IPS-NIHi11 (cell line): ENCODE measurements at regions not wholly inside any gene's neighbourhood (a gene's known extent, or its start where the extent isn't known, plus 50 kb on each side); places are given as distances from the start of the nearest gene placed in this dataset.
"Not testable (repeated sequence)": the region's sequence is repeated elsewhere in the genome, so short reads cannot be mapped to it uniquely, and the experiment has no call there.

ENCODE experiments used
- DNase-seq: peaks from one replicate; pipeline ENCODE4 v3.0.0; 2012; ENCODE audit warnings: mixed read lengths, low spot score

DNA sequence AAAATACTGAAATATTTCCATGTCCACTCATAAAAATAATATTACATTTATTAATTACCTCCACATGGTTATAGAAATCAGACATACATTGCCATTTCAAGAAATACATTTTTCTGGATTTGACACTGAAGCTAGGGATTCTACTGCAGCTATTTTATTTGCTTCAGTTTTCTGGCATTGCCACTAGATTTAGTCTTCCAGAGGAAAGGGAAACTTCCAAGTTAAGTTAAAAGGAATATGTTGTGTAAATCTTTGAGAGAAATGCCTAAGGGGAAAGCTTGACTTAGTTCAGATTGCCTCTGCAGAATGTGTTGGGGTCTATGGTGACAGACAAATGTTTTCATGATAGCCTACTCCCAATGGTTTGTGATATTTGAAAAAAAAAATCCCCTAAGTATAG lies 1631.3 kb downstream of the PCDH18 start:
- DNase-seq = no peak

- DNase-seq = not testable (repeated sequence)
Measured at GRCh38 chr4:135864304-135864703, 1662.7 kb upstream of the PABPC4L start.

DNA sequence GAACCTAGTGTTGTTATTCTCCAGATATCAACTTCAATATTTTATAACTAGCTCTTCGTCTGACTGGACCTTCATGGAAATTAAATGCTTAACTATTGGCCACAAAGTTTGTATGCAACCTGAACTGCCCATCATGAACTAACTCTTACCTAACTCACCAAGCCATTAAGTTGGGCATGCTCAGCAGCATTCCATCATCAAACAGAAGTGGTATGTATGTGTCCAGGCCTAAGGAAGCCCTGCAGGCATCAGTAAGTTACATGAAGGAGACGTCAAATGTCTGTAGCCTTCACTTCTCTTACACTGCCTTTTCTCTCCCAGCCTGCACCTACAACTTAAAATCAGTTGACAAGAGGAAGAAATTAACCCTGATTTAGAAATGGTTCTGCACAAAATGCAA lies 1639.2 kb upstream of the PABPC4L start:
- no peak for DNase-seq

- DNase-seq = no peak
Measured at GRCh38 chr4:135839712-135840111, 1638.1 kb upstream of the PABPC4L start.

GRCh38 chr4:135838889-135839288 lies 1637.3 kb upstream of the PABPC4L start:
- DNase-seq = peak; percentile 36

- no peak for DNase-seq
Measured at GRCh38 chr4:135834471-135834870, 1632.9 kb upstream of the PABPC4L start.

- no peak for DNase-seq
Measured at GRCh38 chr4:135833529-135833928, 1631.9 kb upstream of the PABPC4L start.

GRCh38 chr4:135824759-135825296 lies 1623.2 kb upstream of the PABPC4L start:
- no peak for DNase-seq

DNA sequence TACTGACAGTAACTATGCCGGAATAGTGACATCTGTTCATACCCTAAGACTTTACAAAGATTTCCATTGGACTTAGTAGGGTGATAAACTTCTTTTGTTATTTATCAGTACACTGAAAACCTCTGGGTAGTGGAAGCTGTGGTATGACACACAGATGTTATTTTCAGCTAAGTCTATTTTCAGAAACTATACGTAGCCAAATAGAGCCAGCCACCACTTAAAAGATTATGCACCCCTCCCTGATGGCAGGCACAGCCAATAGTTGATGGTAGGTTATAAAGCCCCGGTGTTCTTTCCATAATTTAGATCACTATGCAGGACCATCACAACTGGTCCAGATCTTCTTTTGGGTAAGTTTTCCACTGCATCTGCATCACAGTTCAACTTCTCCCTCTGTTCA lies 1603.2 kb upstream of the PABPC4L start:
- DNase-seq = no peak

DNA sequence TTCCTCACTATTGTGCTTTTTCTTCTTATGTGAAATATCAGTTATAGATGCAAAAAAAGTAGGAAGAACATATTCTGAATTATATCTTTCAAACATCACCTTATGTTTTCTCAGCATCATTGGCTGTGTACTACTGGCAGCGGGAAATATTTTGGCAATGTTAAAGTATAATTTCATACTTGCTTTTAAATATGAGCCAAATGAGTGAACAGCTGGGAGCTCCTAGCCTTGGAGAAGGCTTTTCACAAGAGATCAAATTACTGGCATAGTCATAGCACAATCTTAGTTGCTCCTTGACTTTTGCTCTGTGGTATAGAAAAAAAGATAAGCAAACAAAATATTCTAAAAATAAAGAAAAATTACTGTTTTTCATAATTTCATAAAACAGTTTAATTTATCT lies 1575.8 kb upstream of the PABPC4L start:
- DNase-seq = no peak

- DNase-seq = no peak
Measured at GRCh38 chr4:135775909-135776308, 1574.3 kb upstream of the PABPC4L start.

- DNase-seq = no peak
Measured at GRCh38 chr4:135770505-135770904, 1568.9 kb upstream of the PABPC4L start.

- no peak for DNase-seq
Measured at GRCh38 chr4:135744928-135745327, 1543.3 kb upstream of the PABPC4L start.

GRCh38 chr4:135741583-135741982 lies 1540.0 kb upstream of the PABPC4L start:
- DNase-seq = peak; percentile 10

DNA sequence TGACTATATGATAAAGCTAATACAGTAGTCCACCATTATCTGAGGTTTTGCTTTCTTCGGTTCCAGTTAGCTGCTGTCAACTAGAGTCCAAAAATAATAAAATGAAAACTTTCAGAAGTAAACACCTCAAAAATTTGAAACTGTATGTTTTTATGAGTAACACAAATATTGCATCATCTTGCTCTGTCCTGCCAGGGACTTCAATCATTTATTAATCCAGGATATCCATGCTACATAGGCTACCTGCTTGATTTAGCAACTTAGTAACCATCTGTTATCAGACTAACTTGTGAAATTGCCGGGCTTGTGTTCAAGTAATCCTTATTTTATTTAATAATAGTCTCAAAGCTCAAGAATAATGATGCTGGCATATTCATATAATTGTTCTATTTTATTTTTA lies 1537.8 kb upstream of the PABPC4L start:
- no peak for DNase-seq

- DNase-seq = no peak
Measured at GRCh38 chr4:135735512-135735911, 1533.9 kb upstream of the PABPC4L start.

DNA sequence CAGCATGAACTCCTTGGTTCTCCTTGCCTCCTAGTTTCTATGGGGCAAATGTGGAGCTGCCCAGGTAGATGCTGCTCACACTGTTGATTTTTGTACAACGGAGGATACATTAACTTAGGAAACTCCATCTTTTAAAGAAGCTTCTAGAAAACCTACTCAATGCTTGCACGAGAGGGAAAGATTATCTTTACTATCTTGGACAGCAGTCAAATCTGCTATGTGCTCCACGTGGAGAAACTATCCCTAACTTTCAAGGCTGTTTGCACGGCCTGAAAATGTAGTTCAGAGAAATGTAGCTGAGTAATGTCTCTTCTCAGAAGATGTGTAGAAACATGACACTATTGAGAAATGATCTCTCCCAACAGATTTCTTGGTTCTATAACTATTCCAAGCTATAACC lies 1530.9 kb upstream of the PABPC4L start:
- no peak for DNase-seq

GRCh38 chr4:135731682-135732081 lies 1530.1 kb upstream of the PABPC4L start:
- DNase-seq = no peak

DNA sequence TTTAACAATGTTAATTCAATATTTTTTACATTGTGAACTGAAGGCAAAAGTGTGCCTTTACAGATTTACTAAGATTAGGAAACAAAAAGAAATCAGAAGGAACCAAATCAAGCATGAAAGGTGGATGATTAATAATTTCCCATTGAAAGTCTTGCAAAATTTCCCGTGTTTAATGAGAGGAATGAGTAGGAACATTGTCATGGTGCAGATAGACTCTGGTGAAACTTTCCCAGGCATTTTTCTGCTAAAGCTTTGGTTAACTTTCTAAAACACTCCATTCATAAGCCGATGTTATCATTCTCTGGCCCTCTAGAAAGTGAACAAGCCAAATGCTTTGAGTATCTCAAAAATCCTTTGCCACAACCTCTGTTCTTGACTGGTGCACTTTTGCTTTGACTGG lies 1522.8 kb upstream of the PABPC4L start:
- no peak for DNase-seq

GRCh38 chr4:135718019-135718418 lies 1516.4 kb upstream of the PABPC4L start:
- no peak for DNase-seq

- no peak for DNase-seq
Measured at GRCh38 chr4:135705343-135705742, 1503.8 kb upstream of the PABPC4L start.

DNA sequence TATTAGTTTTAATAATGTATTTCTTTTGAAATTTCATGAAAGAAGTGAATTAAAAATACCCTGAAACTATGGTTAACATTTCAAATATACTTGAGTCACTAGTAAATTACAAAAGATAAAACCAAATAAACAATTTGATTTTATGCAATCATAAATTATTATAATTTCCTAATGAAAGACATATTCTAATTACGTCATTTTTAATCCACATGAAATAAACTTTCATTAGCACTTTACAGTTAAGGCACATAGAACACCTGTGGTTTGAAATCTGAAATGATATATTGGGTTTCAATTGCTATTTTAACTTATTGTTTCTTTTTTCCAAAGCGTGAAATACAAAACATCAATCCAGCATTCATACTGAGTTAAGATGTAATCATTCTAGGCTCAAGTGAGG lies 1492.5 kb upstream of the PABPC4L start:
- no peak for DNase-seq

GRCh38 chr4:135684001-135684400 lies 1482.4 kb upstream of the PABPC4L start:
- DNase-seq = no peak

DNA sequence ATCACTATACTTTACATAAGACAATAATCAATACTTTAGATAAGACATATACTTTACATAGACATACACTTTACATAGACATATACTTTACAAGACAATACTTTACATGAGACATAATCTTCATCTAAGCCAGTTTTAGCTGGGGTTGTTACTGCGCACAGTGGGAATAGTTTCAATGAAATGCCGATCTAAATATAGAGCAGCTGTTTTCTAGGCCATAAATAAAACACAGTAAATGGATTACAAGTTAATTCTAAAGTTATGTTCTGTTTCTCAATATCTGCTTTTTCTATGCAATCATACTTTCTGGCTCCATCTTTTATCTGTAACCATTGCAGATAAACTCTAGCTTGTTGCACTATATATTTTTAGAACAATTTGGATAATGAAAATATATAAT lies 1470.6 kb upstream of the PABPC4L start:
- DNase-seq = no peak

DNA sequence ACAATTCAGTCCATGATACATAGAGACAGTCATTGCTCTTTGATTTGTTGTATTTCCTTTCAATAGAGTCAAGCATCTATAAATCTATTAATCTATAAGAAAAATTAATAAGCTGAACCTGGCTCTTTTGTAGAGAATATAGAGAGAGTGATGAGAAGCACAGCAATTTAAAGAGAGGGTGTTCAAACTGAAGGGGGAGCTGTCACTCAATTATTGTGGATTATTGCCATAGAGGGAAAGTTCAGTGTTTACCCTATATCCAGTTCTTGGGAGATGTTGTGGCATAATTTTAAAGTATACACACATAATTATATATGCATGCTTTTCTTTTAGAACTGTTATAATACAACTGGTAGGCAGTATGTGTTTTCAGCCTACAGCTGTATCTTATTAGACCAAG lies 1469.0 kb upstream of the PABPC4L start:
- DNase-seq = no peak
